Duodenal mucosa (tissue), 2 donors: ENCODE measurements at regions not wholly inside any gene's neighbourhood (a gene's known extent, or its start where the extent isn't known, plus 50 kb on each side); places are given as distances from the start of the nearest gene placed in this dataset.

Source experiments
- H3K27ac ChIP-seq: one replicate; pipeline ENCODE4 v1.7.0; 2013; ENCODE audit warnings: low read depth, low read length
- H3K27me3 ChIP-seq, 2 donors: one replicate each; pipeline ENCODE4 v1.7.0; 2013; ENCODE audit warnings: low read length in 2 of 2, control low read depth in 1 of 2; ENCODE audit not compliant: insufficient read depth in 2 of 2, control insufficient read depth in 1 of 2
- H3K36me3 ChIP-seq, 2 donors: one replicate each; pipeline ENCODE4 v1.7.0; 2013; ENCODE audit warnings: low read length in 2 of 2, control low read depth in 1 of 2; ENCODE audit not compliant: insufficient read depth in 2 of 2, control insufficient read depth in 1 of 2
- H3K4me1 ChIP-seq, 2 donors: one replicate each; pipeline ENCODE4 v1.7.0; 2013; ENCODE audit warnings: low read length in 2 of 2, control low read depth in 1 of 2; ENCODE audit not compliant: insufficient read depth in 2 of 2, control insufficient read depth in 1 of 2
- H3K4me3 ChIP-seq, 2 donors: one replicate each; pipeline ENCODE4 v1.7.0; 2013; ENCODE audit warnings: low read length in 2 of 2, low read depth in 1 of 2
- H3K9ac ChIP-seq, 2 donors: one replicate each; pipeline ENCODE4 v1.7.0; 2013; ENCODE audit warnings: low read length in 2 of 2, low read depth in 1 of 2
- H3K9me3 ChIP-seq, 2 donors: one replicate each; pipeline ENCODE4 v1.7.0; 2013; ENCODE audit warnings: low read length in 2 of 2, control low read depth in 1 of 2; ENCODE audit not compliant: control insufficient read depth in 1 of 2

DNA sequence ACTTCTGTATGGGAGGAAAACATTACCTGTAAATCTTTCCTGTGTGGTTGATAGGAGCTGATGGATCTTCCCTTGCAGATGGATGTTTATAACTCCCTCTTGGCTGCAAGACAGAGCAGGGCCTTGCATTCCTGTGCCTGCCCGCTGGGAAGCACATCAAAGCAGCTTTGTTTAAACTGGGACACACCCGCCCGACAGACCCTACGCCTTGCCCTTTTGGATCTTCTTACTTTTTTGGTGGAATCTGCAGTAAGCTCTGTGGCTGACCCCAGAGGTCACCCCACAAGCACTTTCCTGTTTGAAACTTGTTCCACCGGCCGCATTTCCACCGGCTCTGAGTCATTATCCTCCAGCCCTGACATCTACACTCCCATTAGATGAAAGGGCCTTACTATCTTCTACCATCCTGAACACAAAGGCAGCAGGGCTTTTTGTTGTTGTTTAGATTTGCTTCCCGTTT, 244.1 kb upstream of the STT3B start:
- Histone ChIP-seq H3K4me1 (no peaks in the 10 kb centered on the region), H3K36me3 (no peaks in the 10 kb centered on the region), H3K27ac (no peak overlapping the region), H3K27me3 (no peaks in the 10 kb centered on the region), H3K4me3 (no peak overlapping the region), H3K9me3 (no peaks in the 10 kb centered on the region), H3K9ac (no peak overlapping the region)

DNA sequence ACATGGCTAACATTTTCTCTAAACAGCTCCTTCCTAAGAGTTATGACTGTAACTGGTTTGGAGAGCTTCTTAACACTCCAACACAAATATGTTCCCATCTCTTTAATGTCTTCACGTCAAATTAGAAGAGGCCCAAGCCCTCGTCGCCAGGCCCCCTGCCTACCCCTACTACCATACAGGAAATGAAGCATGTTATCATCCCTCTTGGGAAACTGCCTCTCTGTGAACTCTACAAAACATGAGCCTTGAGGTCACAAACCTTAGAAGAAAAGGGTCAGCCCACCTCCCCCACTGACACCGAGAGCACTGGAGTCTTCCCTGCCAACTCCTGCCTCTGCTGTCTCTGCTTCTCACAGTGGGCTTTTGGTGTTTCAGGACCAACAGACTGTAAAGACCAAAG, 243.1 kb upstream of the STT3B start:
- Histone ChIP-seq H3K9me3 (no peaks in the 10 kb centered on the region), H3K4me3 (no peak overlapping the region), H3K9ac (no peak overlapping the region), H3K27me3 (no peaks in the 10 kb centered on the region), H3K4me1 (no peaks in the 10 kb centered on the region), H3K36me3 (no peaks in the 10 kb centered on the region), H3K27ac (no peak overlapping the region)

DNA sequence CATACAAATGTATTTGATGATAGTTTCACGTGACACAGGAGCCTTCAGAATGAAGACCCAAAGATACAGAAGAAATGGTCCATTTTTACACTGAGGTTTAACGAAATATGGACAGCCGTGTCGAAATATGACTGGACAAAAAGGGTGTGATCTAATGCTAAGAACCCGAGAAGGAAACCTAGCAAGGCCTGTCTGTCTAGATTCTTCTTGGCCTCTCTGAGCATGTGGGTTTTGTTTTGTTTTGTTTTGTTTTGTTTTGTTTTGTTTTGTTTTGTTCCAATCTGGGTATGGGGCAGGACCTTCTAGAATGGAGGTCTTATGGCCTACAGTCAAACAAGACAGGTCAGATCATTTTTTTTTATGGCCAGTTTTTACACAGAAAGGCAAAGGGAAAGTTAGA, 242.7 kb upstream of the STT3B start:
- Histone ChIP-seq H3K9me3 (no peaks in the 10 kb centered on the region), H3K36me3 (no peaks in the 10 kb centered on the region), H3K4me3 (no peak overlapping the region), H3K27ac (no peak overlapping the region), H3K27me3 (no peaks in the 10 kb centered on the region), H3K4me1 (peaks cover 0 to 2% of the 10 kb centered on the region in 2 donors), H3K9ac (no peak overlapping the region)

DNA sequence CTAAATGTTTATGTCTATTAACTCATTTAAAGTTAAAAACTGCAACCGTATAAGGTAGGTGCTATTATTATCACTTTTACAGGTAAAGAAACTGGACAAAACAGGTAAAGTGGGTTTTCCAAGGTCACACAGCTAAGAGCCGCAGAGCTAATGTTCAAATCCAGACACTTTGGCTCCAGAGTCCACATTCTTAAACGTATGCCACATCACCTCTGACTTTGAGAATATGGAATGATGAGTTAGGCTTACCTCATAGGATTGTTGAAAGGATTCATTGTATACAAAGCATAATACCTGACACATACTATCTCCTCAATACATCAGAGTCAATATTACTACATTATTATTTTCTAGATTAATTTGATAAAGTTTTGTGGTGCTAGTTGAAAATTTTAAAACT, 240.9 kb upstream of the STT3B start:
- Histone ChIP-seq H3K9me3 (no peaks in the 10 kb centered on the region), H3K9ac (no peak overlapping the region), H3K4me3 (no peak overlapping the region), H3K36me3 (no peaks in the 10 kb centered on the region), H3K27ac (no peak overlapping the region), H3K27me3 (no peaks in the 10 kb centered on the region), H3K4me1 (peaks cover 0 to 2% of the 10 kb centered on the region in 2 donors)

DNA sequence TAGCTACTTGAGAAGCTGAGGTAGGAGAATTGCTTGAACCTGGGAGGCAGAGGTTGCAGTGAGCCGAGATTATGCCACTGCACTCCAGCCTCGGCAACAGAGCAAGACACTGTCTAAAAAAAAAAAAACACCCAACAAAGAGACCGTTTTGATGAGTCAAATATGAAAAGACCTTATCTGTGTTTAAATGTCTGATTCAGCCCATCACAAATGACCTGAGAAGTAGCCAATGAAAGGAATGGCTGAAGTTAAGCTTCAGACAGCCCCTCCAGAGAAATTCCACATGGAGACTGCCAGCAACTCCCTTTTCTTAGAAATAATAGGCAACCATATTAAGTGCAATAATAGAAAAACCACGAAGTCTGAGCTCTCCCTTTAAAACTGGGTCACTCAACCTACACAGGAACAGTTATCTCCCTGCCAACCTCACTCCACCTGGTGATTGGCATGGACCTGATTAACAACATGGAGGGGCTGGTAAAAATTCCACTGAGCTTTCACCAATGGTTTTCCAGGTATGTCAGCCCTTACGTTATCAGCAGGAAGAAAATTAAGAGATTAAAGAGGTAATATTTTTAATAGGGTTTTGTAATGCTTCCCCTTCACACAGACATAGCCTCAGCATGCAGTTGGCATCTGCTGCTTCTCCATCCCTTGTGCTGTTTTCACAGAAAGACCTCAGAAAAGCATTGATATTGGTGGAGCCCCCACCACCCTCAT, 238.1 kb upstream of the STT3B start:
- Histone ChIP-seq H3K9me3 (no peaks in the 10 kb centered on the region), H3K4me3 (no peak overlapping the region), H3K4me1 (peaks cover 0 to 2% of the 10 kb centered on the region in 2 donors), H3K36me3 (no peaks in the 10 kb centered on the region), H3K27me3 (no peaks in the 10 kb centered on the region), H3K27ac (no peak overlapping the region), H3K9ac (no peak overlapping the region)

DNA sequence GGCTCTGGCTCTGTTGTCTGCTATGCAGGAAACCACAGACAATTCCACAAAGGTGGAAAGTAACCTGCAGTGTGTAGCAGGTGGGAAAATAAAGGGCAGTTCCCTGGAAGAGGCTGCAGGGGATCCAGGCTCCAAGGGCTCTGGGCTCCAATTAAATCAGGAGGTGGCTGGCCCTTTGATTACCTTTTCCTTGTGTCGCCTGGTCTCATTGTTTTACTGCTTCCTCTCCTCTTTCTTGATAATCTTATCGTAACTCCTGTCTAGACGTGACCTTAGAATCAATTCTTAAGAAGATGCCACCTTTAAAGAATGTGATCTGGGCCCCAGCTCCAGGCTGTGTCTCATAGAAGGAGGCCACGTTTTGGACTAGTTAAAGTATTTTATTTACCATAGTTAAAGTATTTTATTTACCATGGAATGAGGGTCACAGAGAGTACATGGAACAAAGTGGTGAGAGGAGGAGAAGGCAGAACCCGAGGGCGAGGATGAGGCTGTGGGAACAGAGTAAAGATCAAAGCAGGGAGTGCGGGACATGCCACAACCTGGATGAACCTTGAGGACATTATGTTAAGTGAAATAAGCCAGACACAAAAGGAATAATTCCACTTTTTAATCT, 237.5 kb upstream of the STT3B start:
- Histone ChIP-seq H3K27ac (no peak overlapping the region), H3K9me3 (no peaks in the 10 kb centered on the region), H3K9ac (no peak overlapping the region), H3K4me3 (no peak overlapping the region), H3K36me3 (no peaks in the 10 kb centered on the region), H3K27me3 (no peaks in the 10 kb centered on the region), H3K4me1 (peaks cover 0 to 2% of the 10 kb centered on the region in 2 donors)

DNA sequence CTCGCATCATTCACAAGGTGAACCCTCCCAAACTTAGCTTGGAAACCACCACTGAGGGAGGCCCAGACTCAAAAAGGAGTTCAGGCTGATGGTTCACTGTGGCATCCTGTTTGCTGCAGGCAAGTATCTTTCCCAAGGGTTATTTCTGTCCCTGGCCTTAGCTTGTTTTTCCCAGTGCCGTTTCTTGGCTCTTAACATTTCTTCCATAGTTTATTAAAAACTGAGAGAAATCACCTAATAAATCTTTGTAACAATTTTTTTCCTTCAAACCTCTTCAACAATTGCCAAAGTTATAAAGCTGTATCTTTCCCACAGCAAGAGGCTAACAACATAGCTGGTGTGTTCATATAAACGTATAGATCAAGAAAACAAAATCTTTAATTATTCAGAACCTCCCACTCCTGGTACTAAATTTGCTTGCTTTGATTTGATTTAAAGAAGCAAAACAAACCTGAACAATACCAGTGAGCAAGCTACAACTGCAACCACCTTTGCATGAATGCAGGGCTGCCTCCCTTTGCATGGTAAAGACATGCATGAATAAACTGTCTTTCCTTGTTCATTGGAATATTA, 234.9 kb upstream of the STT3B start:
- H3K9ac ChIP-seq = no peak overlapping the region
- H3K27me3 ChIP-seq = no peaks in the 10 kb centered on the region

DNA sequence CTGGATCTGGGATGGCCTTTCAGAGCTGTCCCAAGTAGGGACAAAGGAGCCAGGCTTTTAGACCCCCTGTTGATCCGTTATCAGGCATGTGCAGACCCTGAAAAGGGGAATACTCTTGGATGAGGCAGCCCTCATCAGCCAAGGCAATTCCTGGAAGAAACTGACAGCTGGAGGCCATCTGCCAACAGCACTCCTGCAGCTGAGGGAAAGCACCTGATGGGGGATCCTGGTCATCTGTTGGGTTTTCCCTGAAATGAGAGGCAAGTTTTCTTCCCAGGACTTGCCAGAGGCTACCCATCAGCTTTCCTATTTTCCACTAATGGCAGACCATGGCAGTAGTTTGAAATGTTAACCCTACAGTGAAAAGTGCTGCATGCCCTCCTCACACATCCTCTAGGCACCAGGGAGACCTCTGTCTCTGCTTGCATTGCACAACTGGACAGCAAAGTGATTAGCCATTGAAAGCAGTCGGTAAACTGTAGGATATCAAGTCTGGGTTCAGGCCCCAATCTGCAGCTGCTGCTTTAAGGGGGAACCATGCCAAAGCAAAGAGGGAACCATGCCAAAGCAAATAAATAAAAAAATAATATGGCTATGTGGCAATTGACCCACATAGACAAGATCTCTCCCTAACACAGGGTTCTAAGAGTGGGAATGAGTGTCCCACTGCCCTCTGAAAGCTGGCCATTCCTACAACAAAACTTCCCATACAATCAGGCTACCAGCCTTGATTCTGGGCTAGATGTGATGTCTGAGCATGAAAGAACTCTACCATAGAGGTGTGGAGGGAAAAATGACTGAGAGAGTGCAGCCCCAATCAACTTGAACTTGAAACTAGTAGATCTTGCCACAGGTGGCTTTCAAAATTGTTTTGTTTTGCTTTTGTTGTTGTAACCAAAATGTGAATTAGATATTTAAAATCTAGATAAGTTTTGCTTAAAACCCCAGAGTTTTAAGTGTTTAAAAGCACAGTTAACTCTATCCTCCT, 232.0 kb upstream of the STT3B start:
- no peaks in the 10 kb centered on the region for H3K27me3 ChIP-seq
- H3K27ac ChIP-seq = no peak overlapping the region
- H3K4me1 ChIP-seq = peaks cover 0 to 6% of the 10 kb centered on the region in 2 donors

More for the DNA sequence above, 234.9 kb upstream of the STT3B start:
- Histone ChIP-seq H3K9me3 (no peaks in the 10 kb centered on the region), H3K36me3 (no peaks in the 10 kb centered on the region), H3K4me3 (no peak overlapping the region), H3K27ac (no peak overlapping the region), H3K4me1 (peaks cover 2 to 6% of the 10 kb centered on the region in 2 donors)

DNA sequence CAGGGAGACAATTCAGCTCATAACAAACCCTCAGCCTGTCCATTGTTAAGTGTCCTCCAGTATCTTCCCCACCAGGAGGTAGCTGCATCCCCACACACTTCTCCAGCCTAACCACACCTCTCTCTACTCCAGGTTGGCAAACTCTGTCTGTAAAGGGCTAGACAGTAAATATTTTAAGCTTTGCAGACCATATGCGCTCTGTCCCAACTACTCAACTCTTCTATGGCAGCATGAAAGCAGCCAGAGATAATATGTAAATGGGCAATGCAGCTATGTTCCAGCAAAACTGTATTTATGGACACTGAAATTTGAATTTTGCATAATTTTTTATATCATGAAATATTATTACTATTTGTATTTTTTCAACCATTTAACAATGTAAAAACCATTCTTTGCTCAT, 230.4 kb upstream of the STT3B start:
- Histone ChIP-seq H3K9ac (no peak overlapping the region), H3K4me3 (no peak overlapping the region), H3K27me3 (no peaks in the 10 kb centered on the region), H3K36me3 (no peaks in the 10 kb centered on the region), H3K9me3 (no peaks in the 10 kb centered on the region), H3K4me1 (peaks cover 0 to 6% of the 10 kb centered on the region in 2 donors), H3K27ac (no peak overlapping the region)

More for the DNA sequence above, 232.0 kb upstream of the STT3B start:
- Histone ChIP-seq H3K36me3 (no peaks in the 10 kb centered on the region), H3K4me3 (no peak overlapping the region), H3K9ac (no peak overlapping the region), H3K9me3 (no peaks in the 10 kb centered on the region)
